Fibroblast of skin of back (primary cell): ENCODE measurements at regions not wholly inside any gene's neighbourhood (a gene's known extent, or its start where the extent isn't known, plus 50 kb on each side); places are given as distances from the start of the nearest gene placed in this dataset.
A peak's percentile ranks its signal among the peaks of the same experiment; 100 is the strongest.

ENCODE experiments used
- DNase-seq: peaks from one replicate; pipeline ENCODE4 v3.0.0-alpha.2; 2013

DNA sequence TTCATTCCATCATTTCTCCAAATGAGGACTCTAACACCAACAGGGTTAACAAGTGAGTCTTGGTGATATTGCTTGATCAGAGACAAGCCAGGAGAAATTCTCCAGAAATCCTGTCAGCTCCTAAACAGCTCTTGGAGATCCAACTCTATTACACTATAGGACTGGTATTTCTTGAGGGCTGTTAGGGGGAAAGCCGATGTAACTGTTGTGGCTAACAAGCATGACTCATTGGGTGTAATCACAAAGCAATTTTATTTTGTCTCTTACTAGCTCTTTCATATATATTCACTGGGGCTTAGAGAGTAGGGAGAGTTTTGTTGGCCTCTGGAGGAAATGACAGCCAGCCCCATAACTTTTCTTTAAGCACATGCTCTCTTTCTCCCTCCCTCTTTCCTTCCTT lies 613.7 kb upstream of the USP9Y start:
- peak; percentile 15 for DNase-seq
